ENCODE measurements at regions not wholly inside any gene's neighbourhood (a gene's known extent, or its start where the extent isn't known, plus 50 kb on each side); places are given as distances from the start of the nearest gene placed in this dataset.

DNA sequence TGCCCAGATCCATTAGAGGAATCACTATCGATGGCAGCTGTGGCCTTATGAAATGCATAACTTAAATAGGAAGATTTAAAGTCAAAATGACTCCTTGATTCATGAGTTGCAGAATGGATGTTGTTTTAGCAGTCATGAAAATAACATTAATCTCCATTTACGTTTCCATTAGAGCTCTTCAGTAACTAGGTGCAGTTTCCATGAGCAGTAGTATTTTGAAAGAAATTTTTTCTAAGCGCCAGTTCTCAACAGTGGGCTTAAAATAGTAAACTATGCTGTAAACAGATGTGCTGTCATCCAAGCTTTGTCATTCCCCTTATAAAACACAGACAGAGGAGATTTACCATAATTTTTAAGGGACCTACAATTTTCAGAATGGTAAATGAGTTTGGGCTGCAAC, 1414.1 kb downstream of the LRRC4C start:
- Histone ChIP-seq H3K4me1 (replicated peaks in 1 of 4; ENCODE audit: control insufficient read depth in 3 of 4, insufficient read depth in 4 of 4, low read length in 3 of 4) (no peaks in the 10 kb centered on the region), H2BK120ac (replicated peaks; ENCODE audit: low read depth, low read length) (no peak overlapping the region), H4K20me1 (replicated peaks in 1 of 2; ENCODE audit: control insufficient read depth in 1 of 2, insufficient read depth in 2 of 2, low read length in 2 of 2) (no peaks in the 10 kb centered on the region), H3K23ac (ENCODE audit: insufficient read length) (no peak overlapping the region), H3K79me1 (ENCODE audit: low read depth, low read length) (no peaks in the 10 kb centered on the region), H3K4me2 (ENCODE audit: insufficient read depth in 1 of 2, low read depth in 2 of 2, low read length in 2 of 2) (no peak overlapping the region), H3K4me3 (ENCODE audit: extremely low read depth in 1 of 4, insufficient read depth in 2 of 4, low read depth in 3 of 4, low read length in 4 of 4) (no peak overlapping the region), H4K91ac (replicated peaks; ENCODE audit: insufficient read length, low read length) (no peak overlapping the region), H2BK5ac (ENCODE audit: low read depth, low read length) (no peak overlapping the region), H3K9ac (replicated peaks in 1 of 4; ENCODE audit: extremely low read depth in 1 of 4, low read depth in 3 of 4, low read length in 3 of 4) (no peak overlapping the region), H2BK20ac (ENCODE audit: low read length) (no peak overlapping the region), H3K18ac (ENCODE audit: extremely low read depth, low read length) (no peak overlapping the region), H3K23me2 (ENCODE audit: low read depth, low read length) (no peaks in the 10 kb centered on the region), H3K4ac (replicated peaks; ENCODE audit: insufficient read length, low read depth, low read length) (no peak overlapping the region), H2BK12ac (ENCODE audit: low read depth, low read length) (no peak overlapping the region), H3K14ac (ENCODE audit: insufficient read length) (no peak overlapping the region), H3K79me2 (ENCODE audit: control insufficient read depth in 1 of 2, insufficient read depth in 2 of 2, low read length in 2 of 2) (no peaks in the 10 kb centered on the region), H3K56ac (replicated peaks; ENCODE audit: insufficient read length, low read depth, low read length) (no peak overlapping the region), H4K5ac (ENCODE audit: insufficient read length, low read depth, low read length) (no peak overlapping the region), H2AFZ (ENCODE audit: low read length) (no peak overlapping the region), H2BK15ac (ENCODE audit: low read length) (no peak overlapping the region), H3K36me3 (ENCODE audit: control insufficient read depth in 2 of 4, insufficient read depth in 4 of 4, low read length in 3 of 4) (no peaks in the 10 kb centered on the region), H4K8ac (ENCODE audit: extremely low read depth, insufficient read depth, low read length) (no peak overlapping the region), H3K27ac (ENCODE audit: low read depth, low read length) (no peak overlapping the region), H2AK5ac (ENCODE audit: low read depth, low read length) (no peak overlapping the region), H3K27me3 (replicated peaks in 1 of 4; ENCODE audit: control insufficient read depth in 3 of 4, extremely low read depth in 1 of 4, insufficient read depth in 3 of 4, low read length in 3 of 4) (no peaks in the 10 kb centered on the region), H3K9me3 (ENCODE audit: insufficient read depth in 2 of 2, low read depth in 1 of 2, low read length in 1 of 2) (peaks cover 3 to 6% of the 10 kb centered on the region in 2 experiments; a peak in 2 of 4 replicates)
- TF ChIP-seq KDM1A (IDR thresholded peaks at IDR 0.05; ENCODE audit: borderline replicate concordance, low read length) (no peak), FOSL1 (IDR thresholded peaks at IDR 0.05; ENCODE audit: insufficient read depth, low read depth, low read length) (no peak), SUZ12 (IDR thresholded peaks at IDR 0.05; ENCODE audit: low read length) (no peak), CHD2 (IDR thresholded peaks at IDR 0.05; ENCODE audit: low read length) (no peak), CEBPB (IDR thresholded peaks at IDR 0.05; ENCODE audit: low read depth, low read length) (no peak), CTCF (IDR thresholded peaks at IDR 0.05; ENCODE audit: control extremely low read depth in 1 of 3, insufficient read depth in 1 of 3, low read depth in 1 of 3, low read length in 3 of 3) (no peak), NRF1 (IDR thresholded peaks at IDR 0.05; ENCODE audit: low read depth, low read length) (no peak), GABPA (IDR thresholded peaks at IDR 0.05; ENCODE audit: borderline replicate concordance, insufficient read depth, low read length) (no peak), SIRT6 (IDR thresholded peaks at IDR 0.05; ENCODE audit: low read length) (no peak), POU5F1 (IDR thresholded peaks at IDR 0.05; ENCODE audit: low read depth, low read length) (no peak)
- TF ChIP-seq, protein P1, sequence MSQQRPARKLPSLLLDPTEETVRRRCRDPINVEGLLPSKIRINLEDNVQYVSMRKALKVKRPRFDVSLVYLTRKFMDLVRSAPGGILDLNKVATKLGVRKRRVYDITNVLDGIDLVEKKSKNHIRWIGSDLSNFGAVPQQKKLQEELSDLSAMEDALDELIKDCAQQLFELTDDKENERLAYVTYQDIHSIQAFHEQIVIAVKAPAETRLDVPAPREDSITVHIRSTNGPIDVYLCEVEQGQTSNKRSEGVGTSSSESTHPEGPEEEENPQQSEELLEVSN (IDR thresholded peaks at IDR 0.05), result no peak
- TF ChIP-seq, protein P2, sequence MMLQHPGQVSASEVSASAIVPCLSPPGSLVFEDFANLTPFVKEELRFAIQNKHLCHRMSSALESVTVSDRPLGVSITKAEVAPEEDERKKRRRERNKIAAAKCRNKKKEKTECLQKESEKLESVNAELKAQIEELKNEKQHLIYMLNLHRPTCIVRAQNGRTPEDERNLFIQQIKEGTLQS (IDR thresholded peaks at IDR 0.05; ENCODE audit: insufficient read depth, low read depth, low read length), result no peak
- ChIA-PET POLR2A (ENCODE audit: partially characterized antibody) (no interaction called here), CTCF (ENCODE audit: partially characterized antibody) (interaction anchor here (1.0 kb wide), 1 partner anchor 42 kb away, joined by 3 read pairs; no protein-coding TSS in a partner anchor)
- DNase-seq (ENCODE audit: low read depth in 1 of 2, low spot score in 2 of 2) (no peak), FAIRE-seq (no peak)
- 95% methylated on average over 3 of the region's 3 CpGs; no CpG with 5 or more reads in 1 of the 2 experiments for WGBS, 2 experiments (ENCODE audit: extremely low coverage in 1 of 2, insufficient coverage in 1 of 2, insufficient read length in 1 of 2, insufficient replicate concordance in 2 of 2, low coverage in 1 of 2, low lambda C conversion rate in 2 of 2, missing lambda C conversion rate in 1 of 2)
